ENCODE measurements at regions not wholly inside any gene's neighbourhood (a gene's known extent, or its start where the extent isn't known, plus 50 kb on each side); places are given as distances from the start of the nearest gene placed in this dataset.
"Not testable (repeated sequence)": the region's sequence is repeated elsewhere in the genome, so short reads cannot be mapped to it uniquely, and the experiment has no call there.

GRCh38 chr14:55915456-55915855, 202.8 kb upstream of the PELI2 start (continued):
- no peak for TF ChIP-seq STAT1 (IDR thresholded peaks at IDR 0.05; ENCODE audit: unreplicated experiment)
- no peak for TF ChIP-seq REST (IDR thresholded peaks at IDR 0.05; ENCODE audit: unreplicated experiment)
- TF ChIP-seq EZH2phosphoT487 (IDR thresholded peaks at IDR 0.05; ENCODE audit: unreplicated experiment), result no peak
- TF ChIP-seq EZH2 (IDR thresholded peaks at IDR 0.05; ENCODE audit: low read depth, unreplicated experiment), result no peak

- not testable (repeated sequence) for H2AFZ ChIP-seq; H3K4me3 Mint-ChIP-seq; H3K9me3 Mint-ChIP-seq; H3K4me1 Mint-ChIP-seq; ATAC-seq; H3K4me2 ChIP-seq; H4K20me1 ChIP-seq (replicated peaks; ENCODE audit: insufficient read depth); H3K79me2 ChIP-seq (replicated peaks; ENCODE audit: insufficient read depth); H3K27ac ChIP-seq (ENCODE audit: low read depth); H3K4me1 ChIP-seq (ENCODE audit: insufficient read depth); H3K36me3 Mint-ChIP-seq (ENCODE audit: low read depth); H3K27me3 ChIP-seq (ENCODE audit: insufficient read depth); H3K27ac Mint-ChIP-seq; H3K27me3 Mint-ChIP-seq (ENCODE audit: insufficient read depth, low read depth, poor library complexity); H3K36me3 ChIP-seq (ENCODE audit: insufficient read depth); H3K4me3 ChIP-seq; DNase-seq (ENCODE audit: low spot score); H3F3A ChIP-seq (replicated peaks; ENCODE audit: low read depth)
- peaks cover 29% of the 10 kb centered on the region; the same call in 1 of the 2 replicates for H3K9me2 ChIP-seq (ENCODE audit: insufficient read depth)
These were observed 198.4 kb upstream of the PELI2 start for GRCh38 chr14:55919800-55920199.

- H3K36me3 Mint-ChIP-seq (ENCODE audit: low read depth), result no peaks in the 10 kb centered on the region; the same call in 2 of the 3 replicates
- peaks cover 8% of the 10 kb centered on the region; the same call in 2 of the 3 replicates for H3K4me1 Mint-ChIP-seq
These were observed 196.7 kb upstream of the PELI2 start for GRCh38 chr14:55921511-55921910.

GRCh38 chr14:55926007-55926406, 192.2 kb upstream of the PELI2 start:
- Mint-ChIP-seq H3K4me1 (peaks cover 15% of the 10 kb centered on the region; the same call in 2 of the 3 replicates), H3K9me3 (no peaks in the 10 kb centered on the region; the same call in 2 of the 3 replicates), H3K27me3 (ENCODE audit: insufficient read depth, low read depth, poor library complexity) (peaks cover 3% of the 10 kb centered on the region), H3K36me3 (ENCODE audit: low read depth) (no peaks in the 10 kb centered on the region), H3K27ac (peak overlapping the region; percentile 24; the same call in 1 of the 2 replicates), H3K4me3 (no peak overlapping the region)
- H3K4me2 ChIP-seq, result no peak overlapping the region
- H3K9me2 ChIP-seq (ENCODE audit: insufficient read depth), result peaks cover 17% of the 10 kb centered on the region; the same call in 1 of the 2 replicates
- H3K27ac ChIP-seq (ENCODE audit: low read depth), result no peak overlapping the region
- H3F3A ChIP-seq (replicated peaks; ENCODE audit: low read depth), result no peaks in the 10 kb centered on the region
- no peaks in the 10 kb centered on the region for H3K36me3 ChIP-seq (ENCODE audit: insufficient read depth)
- H3K79me2 ChIP-seq (replicated peaks; ENCODE audit: insufficient read depth), result no peaks in the 10 kb centered on the region
- no peak; the same call in 1 of the 3 replicates for ATAC-seq
- H4K20me1 ChIP-seq (replicated peaks; ENCODE audit: insufficient read depth), result no peaks in the 10 kb centered on the region
- DNase-seq (ENCODE audit: low spot score), result no peak
- peak overlapping the region; percentile 88 for H2AFZ ChIP-seq
- H3K4me1 ChIP-seq (ENCODE audit: insufficient read depth), result peaks cover 9% of the 10 kb centered on the region
- H3K4me3 ChIP-seq, result no peak overlapping the region
- H3K27me3 ChIP-seq (ENCODE audit: insufficient read depth), result no peaks in the 10 kb centered on the region
- TF ChIP-seq ZNF462 (CRISPR knock-in tag; IDR thresholded peaks at IDR 0.05), result no peak

More at GRCh38 chr14:55921511-55921910, 196.7 kb upstream of the PELI2 start:
- Mint-ChIP-seq H3K4me3 (no peak overlapping the region), H3K9me3 (no peaks in the 10 kb centered on the region), H3K27me3 (ENCODE audit: insufficient read depth, low read depth, poor library complexity) (peaks cover 3% of the 10 kb centered on the region), H3K27ac (no peak overlapping the region)
- peaks cover 9% of the 10 kb centered on the region for H3K4me1 ChIP-seq (ENCODE audit: insufficient read depth)
- no peak overlapping the region for H3K27ac ChIP-seq (ENCODE audit: low read depth)
- H3K27me3 ChIP-seq (ENCODE audit: insufficient read depth), result no peaks in the 10 kb centered on the region
- no peak overlapping the region for H2AFZ ChIP-seq
- no peaks in the 10 kb centered on the region for H3K36me3 ChIP-seq (ENCODE audit: insufficient read depth)
- H3K4me2 ChIP-seq, result no peak overlapping the region
- H4K20me1 ChIP-seq (replicated peaks; ENCODE audit: insufficient read depth), result no peaks in the 10 kb centered on the region
- peaks cover 29% of the 10 kb centered on the region; the same call in 1 of the 2 replicates for H3K9me2 ChIP-seq (ENCODE audit: insufficient read depth)
- no peaks in the 10 kb centered on the region for H3F3A ChIP-seq (replicated peaks; ENCODE audit: low read depth)
- no peak overlapping the region for H3K4me3 ChIP-seq
- H3K79me2 ChIP-seq (replicated peaks; ENCODE audit: insufficient read depth), result no peaks in the 10 kb centered on the region
- no peak for TF ChIP-seq STAT1 (IDR thresholded peaks at IDR 0.05; ENCODE audit: unreplicated experiment)
- no peak for TF ChIP-seq POLR2AphosphoS5 (IDR thresholded peaks at IDR 0.05; ENCODE audit: low read depth)
- ATAC-seq, result no peak
- DNase-seq (ENCODE audit: low spot score), result no peak

All from GM23338 (cell line).